Non-pigmented ciliary epithelial cell (primary cell): ENCODE measurements at regions not wholly inside any gene's neighbourhood (a gene's known extent, or its start where the extent isn't known, plus 50 kb on each side); places are given as distances from the start of the nearest gene placed in this dataset.

ENCODE experiments used
- DNase-seq: peaks from one replicate; pipeline ENCODE4 v3.0.0-alpha.2; 2010; ENCODE audit warnings: low read depth

- DNase-seq = no peak
Observed at GRCh38 chr2:784753-785152, 107.5 kb upstream of the TMEM18 start.

- no peak for DNase-seq
Observed at GRCh38 chr2:780581-780980, 103.4 kb upstream of the TMEM18 start.

GRCh38 chr2:780002-780401 lies 102.8 kb upstream of the TMEM18 start:
- DNase-seq = no peak

- DNase-seq = no peak
Observed at GRCh38 chr2:778731-779350, 101.6 kb upstream of the TMEM18 start.

GRCh38 chr2:777546-777945 lies 100.3 kb upstream of the TMEM18 start:
- no peak for DNase-seq

- DNase-seq = no peak
Observed at GRCh38 chr2:777051-777450, 99.8 kb upstream of the TMEM18 start.

- DNase-seq = no peak
Observed at GRCh38 chr2:776487-776886, 99.3 kb upstream of the TMEM18 start.

- DNase-seq = no peak
Observed at GRCh38 chr2:776038-776437, 98.8 kb upstream of the TMEM18 start.

- DNase-seq = no peak
Observed at GRCh38 chr2:774436-774835, 97.2 kb upstream of the TMEM18 start.

GRCh38 chr2:773256-774160 lies 96.3 kb upstream of the TMEM18 start:
- DNase-seq = no peak

- DNase-seq = no peak
Observed at GRCh38 chr2:771538-771937, 94.3 kb upstream of the TMEM18 start.

- DNase-seq = no peak
Observed at GRCh38 chr2:770776-771175, 93.6 kb upstream of the TMEM18 start.

GRCh38 chr2:769771-770170 lies 92.6 kb upstream of the TMEM18 start:
- no peak for DNase-seq

GRCh38 chr2:768451-768850 lies 91.2 kb upstream of the TMEM18 start:
- no peak for DNase-seq

- DNase-seq = no peak
Observed at GRCh38 chr2:767944-768343, 90.7 kb upstream of the TMEM18 start.

- DNase-seq = no peak
Observed at GRCh38 chr2:767440-767839, 90.2 kb upstream of the TMEM18 start.

GRCh38 chr2:766255-766654 lies 89.0 kb upstream of the TMEM18 start:
- no peak for DNase-seq

- DNase-seq = no peak
Observed at GRCh38 chr2:765369-765768, 88.2 kb upstream of the TMEM18 start.

- DNase-seq = no peak
Observed at GRCh38 chr2:763766-764525, 86.7 kb upstream of the TMEM18 start.

- no peak for DNase-seq
Observed at GRCh38 chr2:762646-763045, 85.4 kb upstream of the TMEM18 start.

- DNase-seq = no peak
Observed at GRCh38 chr2:761384-761783, 84.2 kb upstream of the TMEM18 start.

GRCh38 chr2:760001-760400 lies 82.8 kb upstream of the TMEM18 start:
- DNase-seq = no peak
